Keratinocyte (primary cell): ENCODE measurements at regions not wholly inside any gene's neighbourhood (a gene's known extent, or its start where the extent isn't known, plus 50 kb on each side); places are given as distances from the start of the nearest gene placed in this dataset.

Experiments used
- EZH2 ChIP-seq: IDR thresholded peaks from one replicate; pipeline ENCODE4 v1.6.1; 2012; ENCODE audit warnings: inconsistent platforms, mild to moderate bottlenecking, low read length, moderate library complexity
- TF ChIP-seq, protein P1 (sequence below), 3 experiments: IDR thresholded peaks in 1 of 3; conservative IDR thresholded peaks in 1 of 3; optimal IDR thresholded peaks in 1 of 3; 2 replicates in 2 of 3; 3 replicates in 1 of 3; pipeline versions ENCODE3 to v1.5.1; 2011; ENCODE audit warnings: low read length in 3 of 3, mild to moderate bottlenecking in 3 of 3, moderate library complexity in 2 of 3, control low read depth in 1 of 3, inconsistent platforms in 1 of 3; ENCODE audit not compliant: insufficient read depth in 2 of 3; ENCODE audit errors: extremely low read depth in 1 of 3

- TF ChIP-seq, protein P1, sequence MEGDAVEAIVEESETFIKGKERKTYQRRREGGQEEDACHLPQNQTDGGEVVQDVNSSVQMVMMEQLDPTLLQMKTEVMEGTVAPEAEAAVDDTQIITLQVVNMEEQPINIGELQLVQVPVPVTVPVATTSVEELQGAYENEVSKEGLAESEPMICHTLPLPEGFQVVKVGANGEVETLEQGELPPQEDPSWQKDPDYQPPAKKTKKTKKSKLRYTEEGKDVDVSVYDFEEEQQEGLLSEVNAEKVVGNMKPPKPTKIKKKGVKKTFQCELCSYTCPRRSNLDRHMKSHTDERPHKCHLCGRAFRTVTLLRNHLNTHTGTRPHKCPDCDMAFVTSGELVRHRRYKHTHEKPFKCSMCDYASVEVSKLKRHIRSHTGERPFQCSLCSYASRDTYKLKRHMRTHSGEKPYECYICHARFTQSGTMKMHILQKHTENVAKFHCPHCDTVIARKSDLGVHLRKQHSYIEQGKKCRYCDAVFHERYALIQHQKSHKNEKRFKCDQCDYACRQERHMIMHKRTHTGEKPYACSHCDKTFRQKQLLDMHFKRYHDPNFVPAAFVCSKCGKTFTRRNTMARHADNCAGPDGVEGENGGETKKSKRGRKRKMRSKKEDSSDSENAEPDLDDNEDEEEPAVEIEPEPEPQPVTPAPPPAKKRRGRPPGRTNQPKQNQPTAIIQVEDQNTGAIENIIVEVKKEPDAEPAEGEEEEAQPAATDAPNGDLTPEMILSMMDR (optimal IDR thresholded peaks at IDR 0.05 in 1 of 3, IDR thresholded peaks at IDR 0.05 in 1 of 3, conservative IDR thresholded peaks at IDR 0.05 in 1 of 3; ENCODE audit: extremely low read depth in 1 of 3, insufficient read depth in 2 of 3, low read length in 3 of 3) = no peak
- no peak for TF ChIP-seq EZH2
Observed at GRCh38 chr2:182482511-182482910, 55.7 kb upstream of the PDE1A start.
